ENCODE measurements at regions not wholly inside any gene's neighbourhood (a gene's known extent, or its start where the extent isn't known, plus 50 kb on each side); places are given as distances from the start of the nearest gene placed in this dataset.

DNA sequence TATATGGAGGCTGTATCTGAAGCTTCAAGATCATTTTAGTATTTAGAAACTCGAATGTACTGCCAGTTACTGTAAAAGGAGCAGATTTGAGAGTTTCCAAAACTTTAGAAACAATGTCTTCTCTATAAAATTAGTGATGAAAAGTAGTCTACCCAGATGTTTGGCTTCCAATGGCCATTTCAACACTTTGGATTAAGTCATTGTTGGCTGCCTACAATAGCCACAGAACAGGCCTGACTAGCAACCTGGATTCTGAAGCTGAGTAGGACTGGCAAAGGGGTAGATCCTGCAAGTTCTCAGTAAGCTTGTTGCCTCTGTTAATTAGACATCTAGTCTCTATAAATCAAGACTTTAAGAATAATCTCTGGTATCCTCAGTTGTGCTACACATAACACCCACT, 239.0 kb upstream of the KCNMB2 start:
- in situ Hi-C loops (cut with MboI; ENCODE audit: low pct_unique_long_range_greater_than_20kb, low sequenced_read_pairs, unreplicated experiment), result no loop called here
- no peak for DNase-seq (ENCODE audit: low spot score)
- TF ChIP-seq, protein P1, sequence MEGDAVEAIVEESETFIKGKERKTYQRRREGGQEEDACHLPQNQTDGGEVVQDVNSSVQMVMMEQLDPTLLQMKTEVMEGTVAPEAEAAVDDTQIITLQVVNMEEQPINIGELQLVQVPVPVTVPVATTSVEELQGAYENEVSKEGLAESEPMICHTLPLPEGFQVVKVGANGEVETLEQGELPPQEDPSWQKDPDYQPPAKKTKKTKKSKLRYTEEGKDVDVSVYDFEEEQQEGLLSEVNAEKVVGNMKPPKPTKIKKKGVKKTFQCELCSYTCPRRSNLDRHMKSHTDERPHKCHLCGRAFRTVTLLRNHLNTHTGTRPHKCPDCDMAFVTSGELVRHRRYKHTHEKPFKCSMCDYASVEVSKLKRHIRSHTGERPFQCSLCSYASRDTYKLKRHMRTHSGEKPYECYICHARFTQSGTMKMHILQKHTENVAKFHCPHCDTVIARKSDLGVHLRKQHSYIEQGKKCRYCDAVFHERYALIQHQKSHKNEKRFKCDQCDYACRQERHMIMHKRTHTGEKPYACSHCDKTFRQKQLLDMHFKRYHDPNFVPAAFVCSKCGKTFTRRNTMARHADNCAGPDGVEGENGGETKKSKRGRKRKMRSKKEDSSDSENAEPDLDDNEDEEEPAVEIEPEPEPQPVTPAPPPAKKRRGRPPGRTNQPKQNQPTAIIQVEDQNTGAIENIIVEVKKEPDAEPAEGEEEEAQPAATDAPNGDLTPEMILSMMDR (IDR thresholded peaks at IDR 0.05; ENCODE audit: extremely low read depth, insufficient read depth, missing control alignments), result no peak

DNA sequence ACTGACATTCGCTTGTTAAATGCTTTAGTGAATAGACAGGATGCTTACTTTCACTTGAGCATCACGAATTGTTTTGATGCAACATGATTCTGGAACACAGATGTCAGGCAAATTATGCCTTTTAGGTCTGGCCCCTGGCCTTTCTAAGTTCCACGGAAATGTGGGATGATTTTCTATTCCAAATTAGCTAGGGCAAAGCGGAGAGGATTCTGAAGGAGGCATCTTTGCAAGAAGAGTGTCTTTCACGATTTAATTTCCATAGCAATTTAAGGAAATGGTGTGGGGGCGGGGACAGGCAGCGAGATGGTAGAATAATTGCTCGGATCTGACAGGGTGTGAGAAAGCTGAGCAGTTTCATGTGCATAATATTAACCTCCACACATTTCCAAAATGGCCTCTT, 238.5 kb upstream of the KCNMB2 start:
- no peak for DNase-seq (ENCODE audit: low spot score)
- TF ChIP-seq, protein P1 (IDR thresholded peaks at IDR 0.05; ENCODE audit: extremely low read depth, insufficient read depth, missing control alignments), result no peak
- in situ Hi-C loops (cut with MboI; ENCODE audit: low pct_unique_long_range_greater_than_20kb, low sequenced_read_pairs, unreplicated experiment), result no loop called here

DNA sequence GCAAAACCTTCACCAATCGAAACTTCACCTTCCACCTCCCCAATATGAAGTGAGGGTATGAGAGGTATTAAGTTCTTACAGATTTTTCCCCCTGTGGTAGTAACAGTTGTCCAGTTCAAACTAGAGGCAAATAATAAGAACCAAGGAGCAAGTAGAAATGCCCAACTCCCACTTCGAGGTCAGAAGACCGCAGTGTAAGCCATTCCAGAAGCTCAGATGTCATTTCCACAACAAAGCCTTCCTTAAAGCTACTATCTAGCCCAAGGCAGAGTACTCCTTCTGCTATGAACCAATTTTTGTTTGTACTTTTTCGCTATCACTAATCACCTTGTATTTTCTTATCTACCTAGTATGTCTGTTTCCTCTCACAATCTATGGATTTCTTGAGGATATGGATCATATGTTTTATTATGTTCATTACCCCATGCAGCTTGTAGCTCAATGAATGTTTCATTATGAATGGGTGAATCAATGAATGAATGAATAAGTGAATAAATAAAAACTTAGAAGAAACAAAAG, 235.7 kb upstream of the KCNMB2 start:
- DNase-seq (ENCODE audit: low spot score), result no peak
- TF ChIP-seq, protein P1 (IDR thresholded peaks at IDR 0.05; ENCODE audit: extremely low read depth, insufficient read depth, missing control alignments), result no peak
- in situ Hi-C loops (cut with MboI; ENCODE audit: low pct_unique_long_range_greater_than_20kb, low sequenced_read_pairs, unreplicated experiment), result no loop called here

DNA sequence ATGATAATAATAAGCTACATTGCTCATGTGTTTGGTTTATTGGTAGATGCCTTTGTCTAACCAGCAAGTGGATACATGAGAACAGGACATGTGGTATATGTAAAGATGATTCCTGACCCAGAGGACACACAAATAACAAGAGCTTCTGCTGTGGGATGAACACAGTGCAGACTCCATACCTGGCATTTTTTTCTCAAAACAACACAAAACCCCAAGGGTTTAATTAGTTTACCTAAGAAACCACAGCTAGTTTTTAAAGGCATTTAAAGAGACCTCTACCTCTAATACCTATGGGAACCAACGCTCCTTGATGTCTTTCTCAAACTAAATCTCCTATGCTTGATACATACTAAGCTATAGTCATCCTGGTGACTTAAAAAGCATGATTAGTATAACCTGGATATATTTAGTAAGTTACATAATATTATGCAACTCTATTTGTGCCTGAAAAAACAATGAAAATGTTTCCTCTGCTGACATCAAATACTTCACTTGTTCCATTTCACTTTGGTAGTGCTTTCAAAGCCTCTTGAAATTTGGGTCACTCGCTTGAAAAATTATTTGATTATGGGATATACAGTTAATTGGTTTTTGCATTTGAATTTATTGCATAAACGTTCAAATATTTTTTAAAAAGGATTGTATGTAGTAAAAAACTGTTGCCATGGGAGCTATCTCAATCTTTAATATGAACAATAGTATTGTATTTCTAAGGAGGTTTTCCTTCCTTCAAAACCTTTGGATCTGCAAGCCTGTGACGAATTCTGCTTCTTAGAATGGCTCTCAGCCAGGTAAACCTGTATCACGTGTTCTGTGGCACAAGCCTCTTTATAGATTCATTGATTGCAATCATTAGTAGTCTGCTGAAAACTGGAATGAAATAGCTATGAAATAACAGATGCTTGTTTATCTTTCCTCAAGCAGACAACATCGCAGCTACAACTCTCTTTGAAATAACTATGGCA, 233.0 kb upstream of the KCNMB2 start:
- DNase-seq (ENCODE audit: low spot score), result no peak
- TF ChIP-seq, protein P1 (IDR thresholded peaks at IDR 0.05; ENCODE audit: extremely low read depth, insufficient read depth, missing control alignments), result no peak
- in situ Hi-C loops (cut with MboI; ENCODE audit: low pct_unique_long_range_greater_than_20kb, low sequenced_read_pairs, unreplicated experiment), result no loop called here

DNA sequence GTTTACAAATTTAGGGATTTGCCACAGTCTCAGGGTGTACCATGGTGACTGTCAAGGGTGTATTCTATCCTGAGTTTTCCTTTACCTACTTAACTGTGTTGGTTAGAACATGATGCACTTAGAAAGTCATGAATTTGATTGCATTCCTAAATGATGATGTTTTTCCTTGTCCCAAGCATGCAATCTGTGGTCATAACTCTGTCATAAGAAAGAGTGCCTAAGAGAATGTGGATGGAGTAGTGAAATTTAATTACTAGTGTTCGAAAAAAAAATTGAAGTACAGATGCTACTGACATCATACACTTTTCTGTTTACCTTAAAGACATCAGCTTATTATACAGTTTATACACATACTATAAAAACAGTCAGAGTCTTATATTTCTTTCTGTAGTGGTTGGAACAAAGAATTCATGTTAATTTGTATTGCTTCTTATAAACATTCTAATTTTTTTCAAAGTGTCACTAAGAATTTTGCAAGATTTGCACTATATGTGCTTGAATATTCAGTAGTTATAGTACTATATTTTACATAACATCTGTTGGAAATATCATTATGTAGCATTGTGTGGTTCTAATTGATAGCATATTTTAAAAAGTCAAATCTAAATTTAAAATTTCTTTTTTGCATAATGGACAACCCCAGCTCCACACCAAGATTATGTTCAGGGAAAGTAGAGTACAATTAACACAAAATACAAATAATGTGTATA, 231.3 kb upstream of the KCNMB2 start:
- no peak for DNase-seq (ENCODE audit: low spot score)
- in situ Hi-C loops (cut with MboI; ENCODE audit: low pct_unique_long_range_greater_than_20kb, low sequenced_read_pairs, unreplicated experiment), result no loop called here
- TF ChIP-seq, protein P1 (IDR thresholded peaks at IDR 0.05; ENCODE audit: extremely low read depth, insufficient read depth, missing control alignments), result no peak

DNA sequence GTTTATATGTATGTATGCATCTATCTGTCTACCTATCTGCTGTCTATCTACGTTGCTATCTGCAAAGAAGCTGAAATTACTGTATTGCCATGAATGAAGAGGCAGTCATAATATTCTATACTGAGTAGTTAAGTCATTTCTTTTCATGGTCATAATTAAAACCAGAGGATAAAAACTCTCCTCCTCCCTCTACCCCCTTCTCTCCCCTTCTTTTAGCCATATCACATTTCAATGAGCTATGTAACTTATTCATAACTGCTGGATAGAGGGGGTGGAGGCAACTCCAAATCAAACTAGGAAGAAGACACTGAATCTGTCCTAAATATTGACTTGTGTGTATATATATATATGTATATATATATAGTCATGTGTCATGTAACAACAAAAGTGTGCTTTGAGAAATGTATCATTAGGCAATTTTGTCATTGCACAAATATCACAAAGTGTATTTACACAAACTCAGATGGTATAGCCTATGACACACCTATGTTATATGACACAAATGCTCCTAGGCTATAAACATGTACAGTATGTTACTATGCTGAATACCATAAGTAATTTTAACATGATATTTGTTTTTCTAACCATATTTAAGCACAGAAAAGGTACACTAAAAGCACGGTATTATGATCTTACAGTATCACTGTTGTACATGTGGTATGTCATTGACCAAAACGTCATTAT, 229.7 kb upstream of the KCNMB2 start:
- TF ChIP-seq, protein P1 (IDR thresholded peaks at IDR 0.05; ENCODE audit: extremely low read depth, insufficient read depth, missing control alignments), result no peak
- DNase-seq (ENCODE audit: low spot score), result no peak
- in situ Hi-C loops (cut with MboI; ENCODE audit: low pct_unique_long_range_greater_than_20kb, low sequenced_read_pairs, unreplicated experiment), result no loop called here
